Esophagus squamous epithelium (tissue), 5 donors: ENCODE measurements at regions not wholly inside any gene's neighbourhood (a gene's known extent, or its start where the extent isn't known, plus 50 kb on each side); places are given as distances from the start of the nearest gene placed in this dataset.
A peak's percentile ranks its signal among the peaks of the same experiment; 100 is the strongest.

Source experiments
- DNase-seq: peaks from one replicate; lab custom pipeline; 2025; lab: John Stamatoyannopoulos, UW
- H3K27ac ChIP-seq, 4 donors: fragments of 200-600 bp; sonication (generic); one replicate each; pipeline ENCODE4 v1.5.1; 2016 to 2019; ENCODE audit warnings: mild to moderate bottlenecking in 1 of 4
- H3K27me3 ChIP-seq, 4 donors: fragments of 200-600 bp; sonication (generic); 1 replicate in 3 of 4; 2 replicates in 1 of 4; pipeline versions ENCODE4 v1.5.1 to v1.6.0; 2017 to 2021; ENCODE audit warnings: antibody characterized with exemption in 1 of 4
- H3K36me3 ChIP-seq, 3 donors: fragments of 200-600 bp; sonication (generic); one replicate each; pipeline ENCODE4 v1.5.1; 2016 to 2019
- H3K4me1 ChIP-seq, 3 donors: fragments of 200-600 bp; sonication (generic); one replicate each; pipeline ENCODE4 v1.5.1; 2017 to 2019
- H3K4me3 ChIP-seq, 4 donors: fragments of 200-600 bp; sonication (generic); 1 replicate in 3 of 4; 2 replicates in 1 of 4; pipeline ENCODE4 v1.5.1; 2016 to 2019; ENCODE audit warnings: mild to moderate bottlenecking in 2 of 4, moderate library complexity in 1 of 4
- H3K9me3 ChIP-seq, 3 donors: fragments of 200-600 bp; sonication (generic); one replicate each; pipeline ENCODE4 v1.5.1; 2016 to 2019
- POLR2A ChIP-seq, 4 donors: fragments of 450-650 bp; IDR thresholded peaks; one replicate each; pipeline ENCODE4 v1.6.1; 2017; ENCODE audit warnings: antibody characterized with exemption in 4 of 4, mild to moderate bottlenecking in 4 of 4, moderate library complexity in 3 of 4
- WGBS, 2 donors: methylation state at CpG; one replicate each; pipeline ENCODE4 v1.1.5; 2018; 5-methylcytosine and 5-hydroxymethylcytosine counted together
- intact Hi-C: fragments of 100-400 bp; cut with DNase I; formaldehyde crosslinking; loops from one replicate; pipeline ENCODE4 v1.15.0; 2022
- TF ChIP-seq, protein P1 (sequence below), 6 experiments: fragments of 450-650 bp in 4 of 6; fragments of 200-600 bp in 2 of 6; sonication (generic) in 2 of 6; IDR thresholded peaks; one replicate each; pipeline ENCODE4 v1.5.1; 2016 to 2019; ENCODE audit warnings: antibody characterized with exemption in 6 of 6, mild to moderate bottlenecking in 4 of 6, moderate library complexity in 4 of 6
- donor health status: DM: yes; HTN: yes; CAD: no.

GRCh38 chr1:208309771-208310170, 65.6 kb upstream of the PLXNA2 start:
- intact Hi-C loops = no loop called here
- TF ChIP-seq, protein P1, sequence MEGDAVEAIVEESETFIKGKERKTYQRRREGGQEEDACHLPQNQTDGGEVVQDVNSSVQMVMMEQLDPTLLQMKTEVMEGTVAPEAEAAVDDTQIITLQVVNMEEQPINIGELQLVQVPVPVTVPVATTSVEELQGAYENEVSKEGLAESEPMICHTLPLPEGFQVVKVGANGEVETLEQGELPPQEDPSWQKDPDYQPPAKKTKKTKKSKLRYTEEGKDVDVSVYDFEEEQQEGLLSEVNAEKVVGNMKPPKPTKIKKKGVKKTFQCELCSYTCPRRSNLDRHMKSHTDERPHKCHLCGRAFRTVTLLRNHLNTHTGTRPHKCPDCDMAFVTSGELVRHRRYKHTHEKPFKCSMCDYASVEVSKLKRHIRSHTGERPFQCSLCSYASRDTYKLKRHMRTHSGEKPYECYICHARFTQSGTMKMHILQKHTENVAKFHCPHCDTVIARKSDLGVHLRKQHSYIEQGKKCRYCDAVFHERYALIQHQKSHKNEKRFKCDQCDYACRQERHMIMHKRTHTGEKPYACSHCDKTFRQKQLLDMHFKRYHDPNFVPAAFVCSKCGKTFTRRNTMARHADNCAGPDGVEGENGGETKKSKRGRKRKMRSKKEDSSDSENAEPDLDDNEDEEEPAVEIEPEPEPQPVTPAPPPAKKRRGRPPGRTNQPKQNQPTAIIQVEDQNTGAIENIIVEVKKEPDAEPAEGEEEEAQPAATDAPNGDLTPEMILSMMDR (IDR thresholded peaks at IDR 0.05) = no peak
- TF ChIP-seq POLR2A (IDR thresholded peaks at IDR 0.05) = no peak
- peak overlapping the region in 1 of 4 donors; percentile 8 for H3K27ac ChIP-seq
- DNase-seq = no peak
- H3K4me3 ChIP-seq = no peak overlapping the region
- H3K9me3 ChIP-seq = no peaks in the 10 kb centered on the region
- H3K27me3 ChIP-seq = no peaks in the 10 kb centered on the region
- H3K4me1 ChIP-seq = peaks cover 0 to 8% (median 0%) of the 10 kb centered on the region in 3 donors
- H3K36me3 ChIP-seq = no peaks in the 10 kb centered on the region
- WGBS, 2 donors = 35 to 42% methylated on average over 7 of the region's 7 CpGs

- TF ChIP-seq POLR2A (IDR thresholded peaks at IDR 0.05) = no peak
- TF ChIP-seq, protein P1 (IDR thresholded peaks at IDR 0.05) = no peak
- intact Hi-C loops = no loop called here
These were observed 68.5 kb upstream of the PLXNA2 start for GRCh38 chr1:208312706-208313105.

DNA sequence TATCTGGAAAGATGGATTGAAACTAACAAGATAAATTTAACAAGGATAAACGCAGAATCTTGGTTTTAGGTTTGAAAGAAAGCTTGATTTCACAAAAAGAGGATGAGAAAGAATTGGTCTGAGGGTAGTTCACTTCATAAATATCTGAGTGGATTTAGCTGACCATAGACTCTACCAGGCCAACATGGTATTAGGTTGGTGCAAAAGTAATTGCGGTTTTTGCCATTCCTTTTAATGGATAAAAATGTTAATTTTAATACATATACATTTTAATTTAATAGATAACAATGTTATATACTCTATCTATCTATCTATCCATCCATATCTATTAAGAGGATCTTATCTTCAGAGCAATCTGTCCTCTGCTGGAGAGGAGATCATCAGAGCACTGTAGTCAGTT, 70.2 kb upstream of the PLXNA2 start:
- H3K9me3 ChIP-seq = no peaks in the 10 kb centered on the region
- TF ChIP-seq, protein P1 (IDR thresholded peaks at IDR 0.05) = no peak
- TF ChIP-seq POLR2A (IDR thresholded peaks at IDR 0.05) = no peak
- 73 to 81% methylated on average over 2 of the region's 2 CpGs for WGBS, 2 donors
- H3K4me3 ChIP-seq = no peak overlapping the region
- peaks cover 0 to 7% (median 0%) of the 10 kb centered on the region in 3 donors for H3K4me1 ChIP-seq
- H3K27me3 ChIP-seq = peaks cover 0 to 38% (median 0%) of the 10 kb centered on the region in 4 donors
- intact Hi-C loops = no loop called here
- no peak for DNase-seq
- no peak overlapping the region for H3K27ac ChIP-seq
- no peaks in the 10 kb centered on the region for H3K36me3 ChIP-seq

More at GRCh38 chr1:208312706-208313105, 68.5 kb upstream of the PLXNA2 start:
- Histone ChIP-seq H3K36me3 (no peaks in the 10 kb centered on the region), H3K27me3 (peaks cover 0 to 28% (median 0%) of the 10 kb centered on the region in 4 donors), H3K4me1 (peaks cover 0 to 8% (median 0%) of the 10 kb centered on the region in 3 donors), H3K4me3 (no peak overlapping the region), H3K27ac (no peak overlapping the region), H3K9me3 (no peaks in the 10 kb centered on the region)
- no peak for DNase-seq

DNA sequence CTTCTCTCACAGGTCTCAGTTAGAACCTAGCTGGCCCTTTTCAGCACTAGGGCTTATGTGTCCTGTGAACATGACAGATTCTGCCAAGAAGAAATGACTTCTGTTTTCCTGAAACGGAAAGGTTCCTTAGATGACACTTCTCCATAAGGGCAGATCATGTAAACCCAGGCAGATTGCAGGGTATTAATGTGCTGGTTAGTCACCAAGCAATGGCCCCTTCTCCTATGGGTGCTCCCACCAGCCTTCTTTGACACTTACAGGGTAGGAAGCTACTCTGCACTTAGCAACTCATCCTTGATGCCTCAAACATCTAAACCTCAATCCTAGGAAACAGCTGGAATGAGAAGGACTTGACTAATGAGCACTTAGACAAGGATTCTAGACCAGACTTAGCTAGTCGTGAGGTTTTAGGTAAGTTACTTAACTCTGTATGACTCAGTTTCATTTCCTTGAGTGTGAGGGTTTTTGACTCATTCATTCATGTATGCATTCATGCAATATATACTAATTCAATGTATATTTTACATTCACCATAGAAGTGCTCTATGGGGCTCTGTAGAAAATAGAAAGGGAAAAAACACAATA, 74.1 kb upstream of the PLXNA2 start:
- DNase-seq = no peak
- WGBS, 2 donors = 21 to 53% methylated on average over 1 to 2 of the region's 2 CpGs
- intact Hi-C loops = no loop called here
- TF ChIP-seq, protein P1 (IDR thresholded peaks at IDR 0.05) = no peak
- no peak for TF ChIP-seq POLR2A (IDR thresholded peaks at IDR 0.05)
- no peaks in the 10 kb centered on the region for H3K4me1 ChIP-seq
- peaks cover 0 to 42% (median 0%) of the 10 kb centered on the region in 4 donors for H3K27me3 ChIP-seq
- H3K9me3 ChIP-seq = no peaks in the 10 kb centered on the region
- H3K27ac ChIP-seq = no peak overlapping the region
- H3K36me3 ChIP-seq = no peaks in the 10 kb centered on the region
- H3K4me3 ChIP-seq = no peak overlapping the region

- no peaks in the 10 kb centered on the region for H3K9me3 ChIP-seq
- H3K4me1 ChIP-seq = no peaks in the 10 kb centered on the region
- H3K36me3 ChIP-seq = no peaks in the 10 kb centered on the region
- H3K27me3 ChIP-seq = peaks cover 0 to 23% (median 0%) of the 10 kb centered on the region in 4 donors
- no peak overlapping the region for H3K4me3 ChIP-seq
- TF ChIP-seq, protein P1 (IDR thresholded peaks at IDR 0.05) = no peak
- TF ChIP-seq POLR2A (IDR thresholded peaks at IDR 0.05) = no peak
- intact Hi-C loops = no loop called here
- no peak overlapping the region for H3K27ac ChIP-seq
- DNase-seq = no peak
- WGBS, 2 donors = 64% methylated on average over 7 of the region's 7 CpGs
These were observed 79.8 kb upstream of the PLXNA2 start for GRCh38 chr1:208324005-208324404.
